ENCODE measurements at regions not wholly inside any gene's neighbourhood (a gene's known extent, or its start where the extent isn't known, plus 50 kb on each side); places are given as distances from the start of the nearest gene placed in this dataset.

DNA sequence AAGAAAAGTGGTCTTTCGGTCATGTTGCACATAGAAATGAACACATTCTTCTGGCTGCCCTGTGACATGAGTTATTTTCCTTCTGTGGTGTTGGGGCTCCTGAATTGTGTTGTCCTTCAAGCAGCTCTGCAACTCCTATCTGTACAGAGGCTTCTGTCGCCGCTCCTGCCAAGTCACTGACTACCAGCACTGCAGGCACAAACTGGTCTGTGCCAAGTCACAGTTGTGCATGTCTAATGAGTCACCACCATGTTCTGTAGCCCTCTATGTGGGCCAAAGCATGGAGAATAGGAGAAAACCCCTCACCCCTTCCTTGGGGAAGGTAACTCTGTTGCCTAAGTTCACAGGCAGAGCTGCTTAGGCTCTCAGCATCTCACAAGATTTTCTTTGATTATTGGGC lies 283.3 kb downstream of the RPL10L start:
- Mint-ChIP-seq H3K4me3 (no peak overlapping the region), H3K36me3 (ENCODE audit: low read depth) (no peaks in the 10 kb centered on the region), H3K27me3 (ENCODE audit: insufficient read depth) (no peaks in the 10 kb centered on the region; the same call in 1 of the 2 replicates), H3K27ac (no peak overlapping the region), H3K4me1 (ENCODE audit: low read depth) (no peaks in the 10 kb centered on the region), H3K9me3 (peaks cover 33% of the 10 kb centered on the region)
- TF ChIP-seq, protein P1, sequence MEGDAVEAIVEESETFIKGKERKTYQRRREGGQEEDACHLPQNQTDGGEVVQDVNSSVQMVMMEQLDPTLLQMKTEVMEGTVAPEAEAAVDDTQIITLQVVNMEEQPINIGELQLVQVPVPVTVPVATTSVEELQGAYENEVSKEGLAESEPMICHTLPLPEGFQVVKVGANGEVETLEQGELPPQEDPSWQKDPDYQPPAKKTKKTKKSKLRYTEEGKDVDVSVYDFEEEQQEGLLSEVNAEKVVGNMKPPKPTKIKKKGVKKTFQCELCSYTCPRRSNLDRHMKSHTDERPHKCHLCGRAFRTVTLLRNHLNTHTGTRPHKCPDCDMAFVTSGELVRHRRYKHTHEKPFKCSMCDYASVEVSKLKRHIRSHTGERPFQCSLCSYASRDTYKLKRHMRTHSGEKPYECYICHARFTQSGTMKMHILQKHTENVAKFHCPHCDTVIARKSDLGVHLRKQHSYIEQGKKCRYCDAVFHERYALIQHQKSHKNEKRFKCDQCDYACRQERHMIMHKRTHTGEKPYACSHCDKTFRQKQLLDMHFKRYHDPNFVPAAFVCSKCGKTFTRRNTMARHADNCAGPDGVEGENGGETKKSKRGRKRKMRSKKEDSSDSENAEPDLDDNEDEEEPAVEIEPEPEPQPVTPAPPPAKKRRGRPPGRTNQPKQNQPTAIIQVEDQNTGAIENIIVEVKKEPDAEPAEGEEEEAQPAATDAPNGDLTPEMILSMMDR (IDR thresholded peaks at IDR 0.05) = no peak
- DNase-seq = no peak

DNA sequence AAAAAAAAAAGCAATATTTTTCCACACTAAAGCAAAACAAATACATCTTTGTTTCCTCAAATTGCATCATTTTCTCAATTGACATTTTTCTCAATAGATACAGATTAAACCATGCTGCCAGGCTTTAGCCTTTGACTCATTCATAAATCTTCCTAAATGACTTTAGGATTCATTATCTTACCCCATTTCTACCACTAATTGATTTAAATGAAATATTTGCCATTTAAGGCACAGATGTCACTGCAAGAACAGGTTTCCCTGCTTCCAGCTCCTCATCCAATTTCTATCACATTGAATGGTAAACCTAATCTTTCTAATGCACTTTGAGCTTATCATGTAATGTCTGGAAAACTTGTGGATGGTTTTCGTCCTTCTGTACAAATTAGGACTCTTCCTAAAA lies 298.7 kb downstream of the RPL10L start:
- no peak for DNase-seq
- Mint-ChIP-seq H3K27me3 (ENCODE audit: insufficient read depth) (no peaks in the 10 kb centered on the region), H3K27ac (no peak overlapping the region), H3K36me3 (ENCODE audit: low read depth) (no peaks in the 10 kb centered on the region), H3K4me1 (ENCODE audit: low read depth) (no peaks in the 10 kb centered on the region), H3K4me3 (no peak overlapping the region), H3K9me3 (peaks cover 17% of the 10 kb centered on the region)
- TF ChIP-seq, protein P1 (IDR thresholded peaks at IDR 0.05) = no peak

DNA sequence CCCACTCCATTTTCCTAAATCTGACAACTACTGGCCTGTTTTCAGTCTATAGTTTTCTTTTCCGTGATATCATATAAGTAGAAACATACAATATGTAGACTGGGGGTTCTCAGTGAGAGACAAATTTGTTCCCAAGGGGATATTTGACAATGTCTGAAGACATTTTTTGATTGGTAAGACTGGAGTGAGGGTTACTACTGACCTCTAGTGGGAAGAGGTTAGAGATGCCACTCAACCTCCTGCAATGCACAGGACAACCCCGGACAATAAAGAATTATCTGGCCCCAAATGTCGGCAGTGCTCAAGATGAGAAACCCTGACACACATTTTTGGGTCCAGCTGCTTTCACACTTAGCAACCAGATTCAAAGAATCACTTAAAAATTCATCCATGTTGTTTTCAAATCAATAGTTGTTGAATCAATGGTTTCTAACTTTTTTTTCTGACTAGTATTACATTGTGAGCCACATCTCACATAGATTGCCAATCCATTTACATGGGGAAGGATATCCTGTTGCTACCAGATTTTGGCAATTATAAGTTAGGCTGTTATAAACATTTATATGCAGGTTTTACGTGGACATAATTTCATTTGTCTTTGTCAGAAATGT lies 307.1 kb downstream of the RPL10L start:
- Mint-ChIP-seq H3K36me3 (ENCODE audit: low read depth) (no peaks in the 10 kb centered on the region), H3K4me3 (no peak overlapping the region), H3K27ac (no peak overlapping the region), H3K9me3 (no peaks in the 10 kb centered on the region), H3K4me1 (ENCODE audit: low read depth) (no peaks in the 10 kb centered on the region), H3K27me3 (ENCODE audit: insufficient read depth) (no peaks in the 10 kb centered on the region)
- TF ChIP-seq, protein P1 (IDR thresholded peaks at IDR 0.05) = peak; percentile 72
- peak; percentile 6 for DNase-seq

DNA sequence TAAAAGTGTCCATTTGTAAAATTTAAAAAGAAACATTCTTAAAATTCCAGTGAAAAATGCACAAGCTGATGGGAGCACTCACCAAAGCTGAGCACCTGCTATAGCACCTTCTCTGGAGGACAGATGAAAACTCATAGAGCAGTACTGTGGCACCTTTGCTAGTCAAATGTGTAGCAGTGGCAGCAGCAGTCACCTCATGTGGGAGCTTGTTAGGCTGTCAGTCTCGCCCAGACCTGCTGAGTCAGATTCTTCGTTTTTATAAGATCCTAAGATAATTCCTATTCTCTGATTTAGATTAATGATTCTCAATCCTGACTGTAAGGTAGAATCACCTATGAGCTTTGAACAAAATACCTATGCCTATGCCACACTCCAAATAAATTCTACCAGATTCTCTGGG lies 325.8 kb downstream of the RPL10L start:
- no peaks in the 10 kb centered on the region for H3K27me3 Mint-ChIP-seq (ENCODE audit: insufficient read depth)
- H3K4me1 Mint-ChIP-seq (ENCODE audit: low read depth) = no peaks in the 10 kb centered on the region
- no peak overlapping the region for H3K4me3 Mint-ChIP-seq
- peaks cover 11% of the 10 kb centered on the region; the same call in 1 of the 2 replicates for H3K9me3 Mint-ChIP-seq
- no peak for DNase-seq
- TF ChIP-seq, protein P1 (IDR thresholded peaks at IDR 0.05) = no peak
- no peak overlapping the region for H3K27ac Mint-ChIP-seq
- no peaks in the 10 kb centered on the region for H3K36me3 Mint-ChIP-seq (ENCODE audit: low read depth)

DNA sequence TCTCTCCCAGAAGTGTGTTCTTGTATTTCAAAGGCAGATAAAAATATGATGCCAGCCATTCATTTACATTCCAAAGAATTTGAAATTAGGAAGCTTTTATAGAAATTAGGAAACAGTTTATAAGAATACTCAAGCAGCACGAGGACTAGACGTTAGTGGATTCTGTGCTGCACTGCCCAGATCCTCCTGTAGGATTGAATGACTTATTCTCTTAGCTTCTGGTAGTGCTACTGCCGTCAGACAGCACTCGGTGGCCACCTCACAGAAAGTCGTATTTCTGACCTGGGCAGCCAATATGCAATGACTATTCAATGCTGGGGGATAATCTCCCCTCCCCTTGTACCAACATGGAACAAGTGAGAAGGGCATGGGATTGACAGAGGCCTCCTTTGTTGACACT lies 326.4 kb downstream of the RPL10L start:
- Mint-ChIP-seq H3K36me3 (ENCODE audit: low read depth) (no peaks in the 10 kb centered on the region), H3K27ac (no peak overlapping the region), H3K4me3 (no peak overlapping the region), H3K27me3 (ENCODE audit: insufficient read depth) (no peaks in the 10 kb centered on the region), H3K4me1 (ENCODE audit: low read depth) (no peaks in the 10 kb centered on the region), H3K9me3 (peaks cover 11% of the 10 kb centered on the region; the same call in 1 of the 2 replicates)
- DNase-seq = no peak
- TF ChIP-seq, protein P1 (IDR thresholded peaks at IDR 0.05) = no peak

DNA sequence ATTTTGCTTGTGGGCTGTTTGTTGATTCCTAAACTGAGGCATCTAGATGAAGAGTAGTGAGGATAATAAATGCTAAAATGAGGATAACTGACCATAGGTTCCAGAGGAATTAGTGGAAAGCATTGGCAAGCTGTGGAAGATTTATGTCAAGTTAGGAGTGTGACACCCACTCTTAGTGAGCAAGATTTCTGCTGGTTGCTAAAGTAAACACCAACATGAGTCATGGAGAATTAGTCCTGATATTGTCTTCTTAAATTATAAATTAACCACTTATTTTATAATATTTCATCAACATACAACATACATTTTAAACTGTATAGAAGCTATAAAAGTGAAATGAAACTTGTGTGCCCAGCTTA lies 328.2 kb downstream of the RPL10L start:
- Mint-ChIP-seq H3K36me3 (ENCODE audit: low read depth) (no peaks in the 10 kb centered on the region), H3K27ac (no peak overlapping the region)
- TF ChIP-seq, protein P1 (IDR thresholded peaks at IDR 0.05) = no peak

More for the DNA sequence above, 328.2 kb downstream of the RPL10L start:
- no peak for DNase-seq
- Mint-ChIP-seq H3K4me3 (no peak overlapping the region), H3K4me1 (ENCODE audit: low read depth) (no peaks in the 10 kb centered on the region), H3K27me3 (ENCODE audit: insufficient read depth) (no peaks in the 10 kb centered on the region), H3K9me3 (peaks cover 17% of the 10 kb centered on the region)

All from HFFc6 (cell line).